ENCODE measurements at regions not wholly inside any gene's neighbourhood (a gene's known extent, or its start where the extent isn't known, plus 50 kb on each side); places are given as distances from the start of the nearest gene placed in this dataset.

- TF ChIP-seq, protein P1, sequence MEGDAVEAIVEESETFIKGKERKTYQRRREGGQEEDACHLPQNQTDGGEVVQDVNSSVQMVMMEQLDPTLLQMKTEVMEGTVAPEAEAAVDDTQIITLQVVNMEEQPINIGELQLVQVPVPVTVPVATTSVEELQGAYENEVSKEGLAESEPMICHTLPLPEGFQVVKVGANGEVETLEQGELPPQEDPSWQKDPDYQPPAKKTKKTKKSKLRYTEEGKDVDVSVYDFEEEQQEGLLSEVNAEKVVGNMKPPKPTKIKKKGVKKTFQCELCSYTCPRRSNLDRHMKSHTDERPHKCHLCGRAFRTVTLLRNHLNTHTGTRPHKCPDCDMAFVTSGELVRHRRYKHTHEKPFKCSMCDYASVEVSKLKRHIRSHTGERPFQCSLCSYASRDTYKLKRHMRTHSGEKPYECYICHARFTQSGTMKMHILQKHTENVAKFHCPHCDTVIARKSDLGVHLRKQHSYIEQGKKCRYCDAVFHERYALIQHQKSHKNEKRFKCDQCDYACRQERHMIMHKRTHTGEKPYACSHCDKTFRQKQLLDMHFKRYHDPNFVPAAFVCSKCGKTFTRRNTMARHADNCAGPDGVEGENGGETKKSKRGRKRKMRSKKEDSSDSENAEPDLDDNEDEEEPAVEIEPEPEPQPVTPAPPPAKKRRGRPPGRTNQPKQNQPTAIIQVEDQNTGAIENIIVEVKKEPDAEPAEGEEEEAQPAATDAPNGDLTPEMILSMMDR (conservative IDR thresholded peaks at IDR 0.05; ENCODE audit: low read length), result no peak
- TF ChIP-seq EZH2phosphoT487 (IDR thresholded peaks at IDR 0.05; ENCODE audit: borderline replicate concordance), result no peak
Observed at GRCh38 chr11:127339376-127339775, 338.8 kb upstream of the KIRREL3 start.
